ENCODE measurements at regions not wholly inside any gene's neighbourhood (a gene's known extent, or its start where the extent isn't known, plus 50 kb on each side); places are given as distances from the start of the nearest gene placed in this dataset.

GRCh38 chrY:17233435-17234109 is 646.4 kb downstream of the CDY2B start:
- DNase-seq, result no peak

GRCh38 chrY:17231994-17232393 is 648.0 kb downstream of the CDY2B start:
- DNase-seq, result no peak

GRCh38 chrY:17223502-17223901 is 656.5 kb downstream of the CDY2B start:
- no peak for DNase-seq

- no peak for DNase-seq
Observed at GRCh38 chrY:17202395-17202794, 677.6 kb downstream of the CDY2B start.

- no peak for DNase-seq
Observed at GRCh38 chrY:17184299-17184698, 695.7 kb downstream of the CDY2B start.

GRCh38 chrY:17166881-17167280 is 713.1 kb downstream of the CDY2B start:
- no peak for DNase-seq

- DNase-seq, result no peak
Observed at GRCh38 chrY:17122166-17122565, 757.9 kb downstream of the CDY2B start.

GRCh38 chrY:17085303-17085702 is 794.7 kb downstream of the CDY2B start:
- DNase-seq, result peak; percentile 86

GRCh38 chrY:17079887-17080286 is 800.1 kb downstream of the CDY2B start:
- DNase-seq, result peak; percentile 24

GRCh38 chrY:17067307-17067706 is 812.7 kb downstream of the CDY2B start:
- no peak for DNase-seq

GRCh38 chrY:17053041-17053440 is 827.0 kb downstream of the CDY2B start:
- no peak for DNase-seq

GRCh38 chrY:17050374-17050773 is 829.6 kb downstream of the CDY2B start:
- no peak for DNase-seq

GRCh38 chrY:17045124-17045523 is 834.9 kb downstream of the CDY2B start:
- no peak for DNase-seq

GRCh38 chrY:17044723-17045122 is 835.3 kb downstream of the CDY2B start:
- peak; percentile 21 for DNase-seq

GRCh38 chrY:17044272-17044671 is 835.7 kb downstream of the CDY2B start:
- DNase-seq, result peak; percentile 27

- no peak for DNase-seq
Observed at GRCh38 chrY:17038439-17038838, 841.6 kb downstream of the CDY2B start.

GRCh38 chrY:17018126-17018525 is 861.9 kb downstream of the CDY2B start:
- no peak for DNase-seq

- no peak for DNase-seq
Observed at GRCh38 chrY:16993551-16993950, 886.5 kb downstream of the CDY2B start.

- no peak for DNase-seq
Observed at GRCh38 chrY:16981776-16982175, 898.2 kb downstream of the CDY2B start.

GRCh38 chrY:16959071-16959470 is 920.9 kb downstream of the CDY2B start:
- no peak for DNase-seq

GRCh38 chrY:16947221-16947620 is 932.8 kb downstream of the CDY2B start:
- DNase-seq, result no peak
